Keratinocyte (primary cell): ENCODE measurements at regions not wholly inside any gene's neighbourhood (a gene's known extent, or its start where the extent isn't known, plus 50 kb on each side); places are given as distances from the start of the nearest gene placed in this dataset.

ENCODE experiments used
- CTCF ChIP-seq, 3 experiments: IDR thresholded peaks in 1 of 3; conservative IDR thresholded peaks in 1 of 3; optimal IDR thresholded peaks in 1 of 3; 2 replicates in 2 of 3; 3 replicates in 1 of 3; pipeline versions ENCODE3 to v1.5.1; 2011; ENCODE audit warnings: low read length in 3 of 3, mild to moderate bottlenecking in 3 of 3, moderate library complexity in 2 of 3, control low read depth in 1 of 3, inconsistent platforms in 1 of 3; ENCODE audit not compliant: insufficient read depth in 2 of 3; ENCODE audit errors: extremely low read depth in 1 of 3
- EZH2 ChIP-seq: IDR thresholded peaks from one replicate; pipeline ENCODE4 v1.6.1; 2012; ENCODE audit warnings: inconsistent platforms, mild to moderate bottlenecking, low read length, moderate library complexity

- TF ChIP-seq CTCF (optimal IDR thresholded peaks at IDR 0.05 in 1 of 3, IDR thresholded peaks at IDR 0.05 in 1 of 3, conservative IDR thresholded peaks at IDR 0.05 in 1 of 3; ENCODE audit: extremely low read depth in 1 of 3, insufficient read depth in 2 of 3, low read length in 3 of 3) = no peak
- TF ChIP-seq EZH2 = no peak
These were observed 68.3 kb upstream of the RBPJ start for GRCh38 chr4:26252349-26253025.
